Neural progenitor cell (in vitro differentiated cells): ENCODE measurements at regions not wholly inside any gene's neighbourhood (a gene's known extent, or its start where the extent isn't known, plus 50 kb on each side); places are given as distances from the start of the nearest gene placed in this dataset.

Experiments
- DNase-seq: peaks from one replicate; pipeline ENCODE4 v3.0.0-alpha.2; 2016; ENCODE audit warnings: low spot score
- H2AFZ ChIP-seq: fragments of 200-600 bp; sonication (generic); replicated peaks from 2 replicates; pipeline ENCODE4 v1.6.1; 2016; ENCODE audit warnings: antibody characterized with exemption
- H3F3A ChIP-seq: fragments of 200-600 bp; sonication (generic); 2 replicates; pipeline ENCODE4 v1.6.1; 2016; ENCODE audit warnings: antibody characterized with exemption, low read depth
- H3K27ac ChIP-seq: fragments of 200-600 bp; sonication (generic); 2 replicates; pipeline ENCODE4 v1.5.1; 2016; ENCODE audit warnings: mild to moderate bottlenecking
- H3K27me3 ChIP-seq: fragments of 200-600 bp; sonication (generic); 2 replicates; pipeline ENCODE4 v1.6.1; 2016; ENCODE audit warnings: mild to moderate bottlenecking, moderate library complexity
- H3K36me3 ChIP-seq: fragments of 200-600 bp; sonication (generic); 2 replicates; pipeline ENCODE4 v1.5.1; 2016
- H3K4me1 ChIP-seq: fragments of 200-600 bp; sonication (generic); 2 replicates; pipeline ENCODE4 v1.6.1; 2016; ENCODE audit warnings: mixed run types
- H3K4me2 ChIP-seq: fragments of 200-600 bp; sonication (generic); 2 replicates; pipeline ENCODE4 v1.6.1; 2016
- H3K4me3 ChIP-seq: fragments of 200-600 bp; sonication (generic); 2 replicates; pipeline ENCODE4 v1.5.1; 2016
- H3K79me2 ChIP-seq: fragments of 200-600 bp; sonication (generic); 2 replicates; pipeline ENCODE4 v1.6.1; 2016; ENCODE audit warnings: low read depth
- H3K9ac ChIP-seq: fragments of 200-600 bp; sonication (generic); 2 replicates; pipeline ENCODE4 v1.6.1; 2016
- H3K9me3 ChIP-seq: fragments of 200-600 bp; sonication (generic); 2 replicates; pipeline ENCODE4 v1.5.1; 2016; ENCODE audit warnings: low read depth
- H4K20me1 ChIP-seq: fragments of 200-600 bp; sonication (generic); 2 replicates; pipeline ENCODE4 v1.6.1; 2016; ENCODE audit warnings: low read depth
- H3K27ac Mint-ChIP-seq: 3 replicates; pipeline ENCODE4 v1.8.0; 2021; ENCODE audit warnings: mixed read lengths
- H3K27me3 Mint-ChIP-seq: 2 replicates; pipeline ENCODE4 v1.8.0; 2022; ENCODE audit warnings: low read depth, mild to moderate bottlenecking, inconsistent platforms, moderate library complexity, mixed read lengths; ENCODE audit not compliant: insufficient read depth
- H3K36me3 Mint-ChIP-seq: 3 replicates; pipeline ENCODE4 v1.8.0; 2021; ENCODE audit warnings: mixed read lengths
- H3K4me1 Mint-ChIP-seq: 3 replicates; pipeline ENCODE4 v1.8.0; 2021; ENCODE audit warnings: mixed read lengths
- H3K4me3 Mint-ChIP-seq: 3 replicates; pipeline ENCODE4 v1.8.0; 2021; ENCODE audit warnings: mild to moderate bottlenecking, moderate library complexity, mixed read lengths
- H3K9me3 Mint-ChIP-seq: 3 replicates; pipeline ENCODE4 v1.8.0; 2020; ENCODE audit warnings: mixed read lengths
- CTCF ChIP-seq: fragments of 200-600 bp; sonication (generic); IDR thresholded peaks from 2 replicates; pipeline ENCODE4 v1.5.1; 2017; ENCODE audit warnings: antibody characterized with exemption, mild to moderate bottlenecking
- EZH2 ChIP-seq: fragments of 200-600 bp; sonication (generic); IDR thresholded peaks from 2 replicates; pipeline ENCODE4 v1.6.1; 2017; ENCODE audit warnings: antibody characterized with exemption, mild to moderate bottlenecking, moderate library complexity
- EZH2phosphoT487 ChIP-seq: fragments of 200-600 bp; sonication (generic); IDR thresholded peaks from 2 replicates; pipeline ENCODE4 v1.6.1; 2017; ENCODE audit warnings: antibody characterized with exemption

GRCh38 chr16:58866935-58867334, 132.8 kb upstream of the GOT2 start:
- Mint-ChIP-seq H3K4me1 (peaks cover 7% of the 10 kb centered on the region), H3K27ac (no peak overlapping the region)

GRCh38 chr16:58863761-58864160, 129.6 kb upstream of the GOT2 start:
- H3K9me3 ChIP-seq: no peaks in the 10 kb centered on the region
- TF ChIP-seq EZH2 (no peak), EZH2phosphoT487 (no peak), CTCF (no peak)
- H3K4me3 Mint-ChIP-seq: no peak overlapping the region
- no peak overlapping the region for H3K27ac ChIP-seq
- H3K79me2 ChIP-seq: no peaks in the 10 kb centered on the region
- H3K9me3 Mint-ChIP-seq: no peaks in the 10 kb centered on the region
- no peak overlapping the region for H3K9ac ChIP-seq
- peaks cover 12% of the 10 kb centered on the region for H3K4me1 Mint-ChIP-seq
- H3K4me1 ChIP-seq: peaks cover 10% of the 10 kb centered on the region
- no peaks in the 10 kb centered on the region for H4K20me1 ChIP-seq
- no peaks in the 10 kb centered on the region for H3K36me3 ChIP-seq
- H2AFZ ChIP-seq: no peak overlapping the region
- no peak overlapping the region for H3K4me2 ChIP-seq
- DNase-seq: no peak
- H3K27ac Mint-ChIP-seq: no peak overlapping the region
- no peaks in the 10 kb centered on the region for H3K36me3 Mint-ChIP-seq
- peaks cover 6% of the 10 kb centered on the region for H3F3A ChIP-seq
- peaks cover 5% of the 10 kb centered on the region for H3K27me3 Mint-ChIP-seq
- no peak overlapping the region for H3K4me3 ChIP-seq
- no peaks in the 10 kb centered on the region for H3K27me3 ChIP-seq

More at GRCh38 chr16:58866935-58867334, 132.8 kb upstream of the GOT2 start:
- Histone ChIP-seq H4K20me1 (no peaks in the 10 kb centered on the region), H3K9me3 (no peaks in the 10 kb centered on the region), H3K79me2 (no peaks in the 10 kb centered on the region), H3K4me3 (no peak overlapping the region), H3K4me2 (no peak overlapping the region), H3K27ac (no peak overlapping the region), H3K4me1 (no peaks in the 10 kb centered on the region), H3F3A (no peaks in the 10 kb centered on the region), H2AFZ (no peak overlapping the region), H3K9ac (no peak overlapping the region), H3K36me3 (no peaks in the 10 kb centered on the region), H3K27me3 (no peaks in the 10 kb centered on the region)
- DNase-seq: no peak
- no peaks in the 10 kb centered on the region for H3K36me3 Mint-ChIP-seq
- no peak overlapping the region for H3K4me3 Mint-ChIP-seq
- H3K9me3 Mint-ChIP-seq: no peaks in the 10 kb centered on the region
- no peak for TF ChIP-seq EZH2phosphoT487
- TF ChIP-seq CTCF: no peak
- TF ChIP-seq EZH2: no peak
- peaks cover 3% of the 10 kb centered on the region for H3K27me3 Mint-ChIP-seq

- H3K27me3 Mint-ChIP-seq: peaks cover 7% of the 10 kb centered on the region
- Histone ChIP-seq H3K9me3 (peaks cover 3% of the 10 kb centered on the region), H3K9ac (no peak overlapping the region), H3K4me2 (no peak overlapping the region), H3K27me3 (no peaks in the 10 kb centered on the region), H3K79me2 (no peaks in the 10 kb centered on the region), H2AFZ (peak overlapping the region; percentile 52), H3K4me3 (no peak overlapping the region), H3K36me3 (no peaks in the 10 kb centered on the region), H3K4me1 (peaks cover 10% of the 10 kb centered on the region), H4K20me1 (no peaks in the 10 kb centered on the region), H3F3A (peaks cover 6% of the 10 kb centered on the region), H3K27ac (no peak overlapping the region)
- no peak overlapping the region for H3K27ac Mint-ChIP-seq
- H3K9me3 Mint-ChIP-seq: peaks cover 5% of the 10 kb centered on the region
- DNase-seq: no peak
- H3K4me1 Mint-ChIP-seq: peaks cover 12% of the 10 kb centered on the region
- H3K36me3 Mint-ChIP-seq: no peaks in the 10 kb centered on the region
- no peak for TF ChIP-seq EZH2
- TF ChIP-seq CTCF: no peak
- no peak for TF ChIP-seq EZH2phosphoT487
- no peak overlapping the region for H3K4me3 Mint-ChIP-seq
Observed at GRCh38 chr16:58863042-58863441, 128.9 kb upstream of the GOT2 start.
